RWPE2 (cell line): ENCODE measurements at regions not wholly inside any gene's neighbourhood (a gene's known extent, or its start where the extent isn't known, plus 50 kb on each side); places are given as distances from the start of the nearest gene placed in this dataset.

Source experiments
- ATAC-seq: fragments of 200-7000 bp; cut with Tn5 transposase; 3 replicates; pipeline ENCODE4 v1.9.1; 2021; ENCODE audit warnings: low read depth
- DNase-seq: peaks from one replicate; pipeline ENCODE4 v3.0.0-alpha.2; 2020; ENCODE audit warnings: low spot score
- H3K27ac ChIP-seq: fragments of 450-650 bp; 2 replicates; pipeline ENCODE4 v1.5.1; 2017; ENCODE audit warnings: mild to moderate bottlenecking; ENCODE audit not compliant: poor library complexity, severe bottlenecking
- H3K27me3 ChIP-seq: fragments of 250-450 bp; sonication (Bioruptor Pico); 2 replicates; pipeline ENCODE4 v1.5.1; 2021; ENCODE audit warnings: mild to moderate bottlenecking, moderate library complexity; ENCODE audit not compliant: insufficient read depth, poor library complexity, severe bottlenecking
- H3K36me3 ChIP-seq: fragments of 250-450 bp; sonication (Bioruptor Pico); 2 replicates; pipeline ENCODE4 v1.5.1; 2020; ENCODE audit warnings: low read depth, mild to moderate bottlenecking, moderate library complexity
- H3K4me1 ChIP-seq: fragments of 250-450 bp; sonication (Bioruptor Pico); 2 replicates; pipeline ENCODE4 v1.5.1; 2021; ENCODE audit warnings: mild to moderate bottlenecking, moderate library complexity; ENCODE audit not compliant: insufficient read depth, poor library complexity, severe bottlenecking
- H3K4me3 ChIP-seq: fragments of 250-450 bp; sonication (Bioruptor Pico); 2 replicates; pipeline ENCODE4 v1.5.1; 2021; ENCODE audit warnings: mild to moderate bottlenecking, moderate library complexity; ENCODE audit not compliant: severe bottlenecking
- H3K9me3 ChIP-seq: fragments of 250-450 bp; sonication (Bioruptor Pico); 2 replicates; pipeline ENCODE4 v1.5.1; 2021; ENCODE audit warnings: mild to moderate bottlenecking, moderate library complexity; ENCODE audit not compliant: severe bottlenecking
- TF ChIP-seq, protein P1 (sequence below): fragments of 450-650 bp; IDR thresholded peaks from one replicate; pipeline ENCODE4 v1.5.1; 2017; ENCODE audit warnings: mild to moderate bottlenecking, moderate library complexity; ENCODE audit not compliant: poor library complexity, severe bottlenecking

DNA sequence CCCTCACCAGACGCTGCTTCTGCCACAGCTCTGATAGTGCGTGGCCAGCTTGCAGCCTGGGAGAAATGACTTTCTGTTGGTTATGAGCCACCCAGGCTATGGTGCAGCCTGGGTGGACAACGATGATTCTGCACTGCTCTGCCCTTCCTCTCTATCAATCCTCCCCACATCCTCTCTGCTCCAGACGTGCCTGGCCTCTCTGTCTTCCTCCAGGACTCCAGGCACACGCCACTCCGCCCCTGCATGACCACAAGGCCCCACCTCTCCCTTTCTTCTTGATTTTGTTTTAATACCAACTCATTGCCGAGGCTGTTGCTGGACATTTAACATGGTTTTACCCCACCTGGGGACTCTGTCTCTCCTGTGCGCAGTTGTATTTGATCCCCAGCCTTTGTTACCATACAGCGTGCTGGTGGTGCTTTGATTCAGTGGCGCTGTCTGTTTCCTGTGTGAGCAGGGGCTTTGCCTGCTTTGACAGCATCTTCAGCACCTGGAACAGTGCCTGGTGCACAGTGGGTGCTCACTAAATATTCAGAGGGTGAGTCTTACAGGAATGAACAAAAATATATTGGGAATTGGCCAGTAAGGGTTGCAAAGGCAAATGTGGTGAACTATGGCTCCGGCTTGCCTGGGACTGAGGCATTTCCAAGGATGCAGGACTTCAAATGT is 280.9 kb downstream of the CDH26 start:
- H3K27ac ChIP-seq = no peak overlapping the region

DNA sequence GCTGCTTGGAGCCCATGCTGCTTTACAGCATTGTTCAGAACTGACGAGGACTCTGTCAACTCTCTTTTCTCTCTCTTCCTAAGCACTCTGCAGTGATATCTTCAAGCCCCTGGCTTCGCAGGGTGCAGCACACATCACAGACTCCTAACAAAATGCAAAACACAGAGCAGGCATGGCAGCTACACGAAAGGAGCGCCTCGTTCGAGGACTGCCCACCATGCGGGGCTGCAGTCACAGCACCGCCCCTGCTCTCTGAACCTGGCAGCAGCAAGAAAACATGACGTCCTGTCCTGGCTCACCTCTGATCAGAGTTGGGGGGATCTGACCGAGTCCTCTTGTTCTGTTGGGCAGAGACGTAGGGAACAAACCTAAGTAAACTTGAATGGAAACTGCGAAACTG is 281.7 kb downstream of the CDH26 start:
- Histone ChIP-seq H3K36me3 (no peaks in the 10 kb centered on the region), H3K9me3 (no peaks in the 10 kb centered on the region), H3K4me1 (peaks cover 9% of the 10 kb centered on the region), H3K27me3 (peaks cover 49% of the 10 kb centered on the region), H3K27ac (no peak overlapping the region), H3K4me3 (no peak overlapping the region)
- ATAC-seq (no peak), DNase-seq (no peak)
- TF ChIP-seq, protein P1, sequence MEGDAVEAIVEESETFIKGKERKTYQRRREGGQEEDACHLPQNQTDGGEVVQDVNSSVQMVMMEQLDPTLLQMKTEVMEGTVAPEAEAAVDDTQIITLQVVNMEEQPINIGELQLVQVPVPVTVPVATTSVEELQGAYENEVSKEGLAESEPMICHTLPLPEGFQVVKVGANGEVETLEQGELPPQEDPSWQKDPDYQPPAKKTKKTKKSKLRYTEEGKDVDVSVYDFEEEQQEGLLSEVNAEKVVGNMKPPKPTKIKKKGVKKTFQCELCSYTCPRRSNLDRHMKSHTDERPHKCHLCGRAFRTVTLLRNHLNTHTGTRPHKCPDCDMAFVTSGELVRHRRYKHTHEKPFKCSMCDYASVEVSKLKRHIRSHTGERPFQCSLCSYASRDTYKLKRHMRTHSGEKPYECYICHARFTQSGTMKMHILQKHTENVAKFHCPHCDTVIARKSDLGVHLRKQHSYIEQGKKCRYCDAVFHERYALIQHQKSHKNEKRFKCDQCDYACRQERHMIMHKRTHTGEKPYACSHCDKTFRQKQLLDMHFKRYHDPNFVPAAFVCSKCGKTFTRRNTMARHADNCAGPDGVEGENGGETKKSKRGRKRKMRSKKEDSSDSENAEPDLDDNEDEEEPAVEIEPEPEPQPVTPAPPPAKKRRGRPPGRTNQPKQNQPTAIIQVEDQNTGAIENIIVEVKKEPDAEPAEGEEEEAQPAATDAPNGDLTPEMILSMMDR = no peak

More for the DNA sequence above, 280.9 kb downstream of the CDH26 start:
- no peaks in the 10 kb centered on the region for H3K36me3 ChIP-seq
- ATAC-seq = no peak
- H3K27me3 ChIP-seq = peaks cover 58% of the 10 kb centered on the region
- H3K4me3 ChIP-seq = no peak overlapping the region
- H3K9me3 ChIP-seq = no peaks in the 10 kb centered on the region
- no peak for DNase-seq
- TF ChIP-seq, protein P1 = no peak
- H3K4me1 ChIP-seq = peaks cover 9% of the 10 kb centered on the region

DNA sequence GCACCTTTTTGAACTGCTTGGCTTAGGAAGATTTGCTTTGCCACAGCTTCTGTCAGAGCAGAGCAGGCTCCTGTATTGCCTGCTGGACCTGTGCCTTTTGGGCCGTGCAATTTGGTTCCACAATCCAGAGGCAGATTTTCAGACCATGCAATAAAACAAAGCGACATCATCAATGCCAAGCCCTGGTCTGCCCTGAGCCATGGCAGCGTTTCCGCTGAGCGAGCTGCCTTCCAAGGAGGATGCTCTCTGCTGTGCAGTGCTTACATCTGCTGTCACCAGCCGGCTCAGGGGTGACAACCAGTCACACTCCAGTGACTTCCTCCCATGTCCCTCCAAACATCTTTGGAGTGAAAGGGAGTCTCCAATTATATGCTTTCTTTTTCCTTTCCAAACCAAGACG is 282.2 kb downstream of the CDH26 start:
- H3K27me3 ChIP-seq = peaks cover 45% of the 10 kb centered on the region
- ATAC-seq = no peak
- H3K36me3 ChIP-seq = no peaks in the 10 kb centered on the region
- no peak for DNase-seq
- H3K27ac ChIP-seq = no peak overlapping the region
- H3K4me3 ChIP-seq = no peak overlapping the region
- TF ChIP-seq, protein P1 = no peak
- H3K4me1 ChIP-seq = peaks cover 9% of the 10 kb centered on the region
- no peaks in the 10 kb centered on the region for H3K9me3 ChIP-seq

DNA sequence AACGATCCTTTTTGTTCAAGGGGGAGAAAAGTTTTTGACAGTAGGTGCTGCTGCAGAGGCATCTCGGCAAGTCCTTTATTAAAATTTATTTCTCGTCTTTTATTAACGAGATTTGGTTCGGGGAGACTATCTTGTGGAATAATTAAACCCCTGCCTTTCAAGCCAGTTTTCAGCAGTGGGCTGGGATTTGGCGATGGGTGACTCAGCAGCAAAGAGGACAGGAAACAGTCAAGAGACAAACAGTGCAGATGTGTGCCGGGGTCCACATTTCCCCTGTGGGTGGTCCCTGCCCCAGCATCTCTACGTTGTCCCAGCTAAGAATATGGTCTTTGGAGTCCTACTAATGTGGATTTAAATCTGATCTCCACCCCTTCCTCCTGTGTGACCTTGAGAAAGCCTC is 282.8 kb downstream of the CDH26 start:
- no peaks in the 10 kb centered on the region for H3K36me3 ChIP-seq
- TF ChIP-seq, protein P1 = no peak
- no peak for DNase-seq
- H3K27ac ChIP-seq = no peak overlapping the region
- H3K27me3 ChIP-seq = peaks cover 39% of the 10 kb centered on the region
- H3K9me3 ChIP-seq = no peaks in the 10 kb centered on the region
- H3K4me3 ChIP-seq = no peak overlapping the region
- H3K4me1 ChIP-seq = peaks cover 9% of the 10 kb centered on the region
- ATAC-seq = no peak

DNA sequence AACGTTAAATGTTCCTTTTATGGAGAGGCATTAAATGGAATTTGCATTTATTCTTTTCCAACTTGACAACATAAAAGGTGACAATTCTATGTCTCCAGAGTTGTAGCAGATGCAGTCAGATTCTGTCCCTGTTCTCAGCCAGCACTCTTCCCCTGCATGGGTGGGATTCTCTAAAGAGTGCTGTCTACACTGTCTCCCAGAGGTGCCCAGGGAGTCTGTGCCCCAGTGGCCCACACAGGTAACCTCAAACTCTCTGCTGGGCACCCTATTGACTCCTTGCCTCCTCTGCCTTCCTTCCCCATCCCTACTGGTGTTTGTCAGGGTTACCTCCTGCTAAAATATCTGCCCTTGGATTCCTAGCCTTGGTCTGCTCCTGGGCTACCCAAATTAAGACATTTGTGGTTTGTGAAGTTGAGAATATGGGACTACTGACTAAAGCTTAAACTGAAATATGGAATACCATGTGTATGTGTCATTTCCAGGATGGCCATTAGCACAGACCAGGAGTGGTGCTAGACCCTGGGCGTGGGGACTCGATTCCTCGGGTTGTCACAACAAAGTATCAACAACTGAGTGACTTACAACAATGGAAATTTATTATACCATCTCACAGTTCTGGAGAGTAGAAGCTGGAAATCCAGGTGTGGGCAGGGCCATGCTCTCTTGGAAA is 284.7 kb downstream of the CDH26 start:
- TF ChIP-seq, protein P1 = no peak
- peak; percentile 81 for ATAC-seq
- H3K27ac ChIP-seq = peak overlapping the region; percentile 2
- H3K9me3 ChIP-seq = no peaks in the 10 kb centered on the region
- peaks cover 21% of the 10 kb centered on the region for H3K27me3 ChIP-seq
- DNase-seq = no peak
- peaks cover 9% of the 10 kb centered on the region for H3K4me1 ChIP-seq
- H3K36me3 ChIP-seq = no peaks in the 10 kb centered on the region
- H3K4me3 ChIP-seq = no peak overlapping the region
